GF-D8 (cell line): ENCODE measurements at regions not wholly inside any gene's neighbourhood (a gene's known extent, or its start where the extent isn't known, plus 50 kb on each side); places are given as distances from the start of the nearest gene placed in this dataset.
"Not testable (repeated sequence)": the region's sequence is repeated elsewhere in the genome, so short reads cannot be mapped to it uniquely, and the experiment has no call there.

Source experiments
- DNase-seq: peaks from one replicate; lab custom pipeline; 2025; lab: John Stamatoyannopoulos, UW

DNA sequence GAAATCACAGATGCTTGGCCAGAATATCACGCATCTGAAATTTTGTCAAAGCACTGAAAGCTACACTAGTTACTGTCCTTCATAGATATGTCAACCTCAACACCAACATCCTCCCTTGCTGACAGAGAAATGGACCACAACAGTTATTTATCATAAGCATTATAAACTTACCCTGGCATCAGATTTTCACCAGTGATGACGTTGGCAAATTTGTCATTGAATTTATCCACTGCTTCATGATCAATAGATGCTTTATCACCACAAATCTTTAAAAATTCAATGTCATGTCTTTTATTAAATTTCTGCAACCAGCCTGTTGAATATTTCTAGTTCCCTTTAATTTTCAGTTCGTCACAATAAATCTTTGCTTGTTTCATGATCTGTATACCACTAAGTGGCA lies 205.7 kb downstream of the GJA1 start:
- no peak for DNase-seq

DNA sequence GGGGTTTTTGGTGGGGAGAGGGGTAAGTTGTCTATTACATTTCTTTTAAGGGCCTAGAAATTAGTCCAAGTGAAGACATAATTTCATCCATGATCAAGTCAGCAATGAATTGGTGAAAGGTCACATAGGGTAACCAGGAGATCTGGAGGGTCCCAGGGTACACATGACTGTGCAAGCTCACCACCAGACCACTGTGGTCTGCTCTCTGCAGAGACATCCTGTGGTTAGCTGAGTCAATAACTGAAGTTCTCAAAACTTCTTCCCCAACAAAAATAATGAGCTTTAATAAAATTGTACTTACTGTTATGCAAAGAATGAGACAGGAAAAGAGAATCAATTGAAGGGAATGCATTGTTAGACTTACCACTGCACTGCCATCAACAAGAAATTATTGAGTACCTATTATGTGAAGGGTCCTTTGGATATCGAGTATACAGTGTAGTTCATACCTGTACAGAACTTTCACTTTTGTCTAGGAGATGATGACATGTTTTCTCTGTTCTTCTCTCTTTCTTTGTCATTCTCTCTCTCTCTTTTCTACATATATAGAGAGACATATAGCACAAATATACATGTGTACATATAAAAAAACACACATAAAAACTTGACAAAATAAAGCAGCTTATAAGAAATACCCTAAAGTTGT lies 209.8 kb downstream of the GJA1 start:
- DNase-seq: no peak

DNA sequence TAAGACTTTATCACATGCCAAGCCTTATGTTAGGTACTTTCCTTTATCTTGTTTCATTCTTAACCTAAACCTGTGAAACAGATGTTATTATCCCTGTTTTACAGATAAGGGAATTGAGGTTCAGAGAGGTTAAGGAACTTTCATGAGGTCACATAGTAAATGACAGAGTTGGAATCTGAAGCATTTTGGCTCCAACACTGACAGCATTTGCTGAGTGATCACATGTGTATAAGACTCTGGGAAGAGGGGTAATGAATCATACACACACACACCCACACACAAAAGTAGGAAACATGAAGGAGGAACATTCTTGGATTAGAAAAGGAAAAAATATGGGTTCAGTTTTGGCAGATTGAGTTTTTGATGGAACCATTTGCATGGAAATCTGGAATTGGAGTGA lies 212.5 kb downstream of the GJA1 start:
- no peak for DNase-seq

DNA sequence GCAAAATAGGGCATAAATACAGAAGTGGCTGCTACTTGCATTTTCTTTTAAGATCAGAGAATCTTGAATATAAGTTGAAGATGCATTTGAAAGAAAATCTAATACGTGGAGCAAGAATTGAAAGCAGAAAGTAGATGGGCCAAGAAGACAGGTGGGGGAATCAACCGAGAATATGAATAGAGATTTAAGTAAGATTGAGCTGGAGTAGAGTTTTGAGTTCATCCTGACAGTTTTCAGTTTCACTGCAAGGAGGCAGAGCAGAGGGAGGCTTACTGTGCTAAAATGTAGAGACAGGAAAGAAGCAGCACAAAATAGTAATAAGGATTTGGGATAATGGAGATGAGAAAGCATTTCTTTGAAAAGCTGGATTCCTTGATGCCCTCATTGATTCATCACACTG lies 214.5 kb downstream of the GJA1 start:
- no peak for DNase-seq

DNA sequence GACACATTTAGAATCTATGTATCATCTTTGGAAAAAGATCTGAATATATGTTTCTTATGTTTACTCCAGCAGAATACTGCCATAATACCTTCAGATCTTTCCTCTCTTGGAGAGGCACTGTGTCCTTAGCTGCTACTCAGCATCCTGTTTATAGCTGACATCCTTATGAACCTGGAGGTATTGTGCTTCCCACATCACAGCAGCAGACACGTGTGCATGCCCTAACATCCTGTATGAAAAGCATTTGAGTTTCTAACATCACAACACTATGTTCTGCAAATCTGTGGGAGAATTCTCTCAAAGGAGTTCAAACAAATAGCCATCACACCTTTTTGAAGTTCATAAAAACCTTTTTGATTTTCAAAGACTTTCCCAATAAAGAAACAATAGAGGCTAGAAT lies 216.0 kb downstream of the GJA1 start:
- DNase-seq: no peak

DNA sequence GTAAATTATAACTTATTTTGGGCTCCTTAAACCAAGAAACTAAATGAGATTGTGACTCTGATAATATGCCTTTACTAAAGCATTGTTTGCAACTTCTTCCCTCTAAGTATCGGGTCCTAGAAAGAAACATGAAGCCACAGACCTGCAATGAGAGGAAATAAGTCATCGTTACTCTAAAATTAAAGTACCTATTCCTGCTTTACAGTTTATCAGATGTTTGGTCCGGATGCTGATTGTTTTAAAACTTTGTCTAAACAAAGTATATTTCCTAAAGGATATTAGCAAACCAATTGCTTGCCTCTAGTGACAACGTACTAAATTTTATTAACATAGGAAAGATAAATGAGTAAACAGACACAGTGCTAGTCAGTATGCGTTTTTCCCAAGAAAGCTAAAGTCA lies 216.8 kb downstream of the GJA1 start:
- DNase-seq: no peak

DNA sequence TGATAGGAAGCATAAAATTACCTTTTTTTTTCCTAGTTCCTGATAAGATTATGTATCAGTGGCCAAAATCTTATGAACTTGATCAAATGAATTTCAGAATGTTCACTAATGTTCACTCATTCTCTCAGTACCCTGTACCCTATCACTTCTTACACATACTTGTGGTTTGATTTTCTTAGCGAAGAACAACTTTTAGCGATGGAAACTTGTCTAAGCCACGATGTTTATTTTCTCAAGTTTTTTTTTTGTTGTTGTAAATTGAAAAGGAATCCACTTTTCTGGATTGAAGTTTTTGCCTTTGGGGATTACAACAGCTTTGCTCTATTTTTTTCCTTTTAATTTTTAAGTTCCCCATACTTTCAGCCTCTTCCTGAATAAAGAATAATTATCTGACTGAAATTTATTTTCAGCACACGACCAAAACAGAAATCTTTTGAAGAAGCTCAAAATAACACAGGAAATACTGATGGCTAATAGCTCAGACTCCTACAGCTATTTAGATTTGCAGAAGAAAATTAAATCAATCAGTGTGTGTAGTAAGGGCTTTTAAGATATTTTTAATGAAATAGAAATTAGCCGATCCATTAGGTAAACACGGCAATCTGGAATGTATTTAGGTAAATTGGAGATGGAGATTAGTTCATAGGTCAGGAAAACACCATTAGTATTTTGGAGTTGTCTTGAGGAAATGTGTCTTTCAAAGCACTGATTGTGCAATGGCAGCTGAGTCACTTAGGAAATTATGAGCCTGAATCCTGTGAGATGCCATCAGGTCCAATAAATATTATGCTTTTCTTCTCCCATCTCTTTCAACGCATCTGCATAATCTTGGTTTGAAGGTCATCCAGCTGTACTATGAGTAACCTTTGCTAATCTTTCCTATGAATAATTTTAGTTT lies 217.5 kb downstream of the GJA1 start:
- no peak for DNase-seq

DNA sequence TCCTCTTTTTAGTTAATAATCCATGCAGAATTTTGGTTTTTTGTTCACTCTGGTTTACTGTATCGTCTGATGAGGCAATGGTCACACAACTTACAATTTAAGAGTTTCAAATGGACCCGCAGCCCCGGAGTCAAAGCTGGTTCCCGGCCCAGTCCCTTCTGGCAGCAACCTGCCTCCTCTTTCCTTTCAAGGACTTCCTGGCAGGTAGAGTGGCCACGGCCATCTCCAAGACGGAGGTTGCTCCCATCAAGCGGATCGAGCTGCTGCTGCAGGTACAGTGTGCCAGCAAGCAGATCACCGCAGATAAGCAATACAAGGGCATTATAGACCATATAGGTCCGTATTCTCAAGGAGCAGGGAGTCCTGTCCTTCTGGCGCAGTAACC lies 218.2 kb downstream of the GJA1 start:
- no peak for DNase-seq

DNA sequence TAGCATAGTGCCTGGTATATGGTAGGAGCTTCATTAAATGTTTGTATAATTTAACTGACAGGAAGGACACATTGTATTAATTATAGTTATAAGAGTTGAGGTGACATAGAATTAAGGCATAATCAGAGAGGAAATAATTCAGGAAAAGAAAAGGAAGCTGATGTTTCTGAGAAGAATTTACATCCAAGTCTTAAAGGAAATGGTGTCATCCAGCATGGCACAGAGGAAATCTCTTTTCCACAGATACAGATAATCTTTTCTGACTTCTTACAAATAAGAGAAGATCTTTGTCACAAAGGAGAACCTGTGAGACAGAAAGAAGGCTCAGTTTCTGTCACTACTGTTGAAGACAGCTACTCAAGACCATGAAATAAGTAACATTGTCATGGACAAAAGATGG lies 222.5 kb downstream of the GJA1 start:
- DNase-seq: no peak

DNA sequence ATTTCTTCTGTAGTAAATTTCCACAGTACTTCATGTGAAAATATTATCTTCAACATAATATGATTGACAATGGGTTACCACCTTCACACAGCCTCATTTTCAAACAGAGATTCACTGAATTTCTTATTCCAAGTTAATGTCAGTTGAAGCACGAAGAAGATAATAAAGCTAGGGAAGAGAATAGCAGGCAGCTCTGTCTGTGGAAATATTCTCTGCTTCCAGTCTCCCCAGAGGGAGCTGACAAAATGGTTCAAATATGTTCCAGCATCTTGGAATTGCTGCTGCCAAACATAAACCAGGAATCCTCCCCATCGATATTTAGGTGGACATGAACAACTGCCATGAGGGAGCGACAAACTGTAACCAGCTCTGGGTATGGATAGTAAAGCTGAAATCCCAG lies 224.8 kb downstream of the GJA1 start:
- no peak for DNase-seq

DNA sequence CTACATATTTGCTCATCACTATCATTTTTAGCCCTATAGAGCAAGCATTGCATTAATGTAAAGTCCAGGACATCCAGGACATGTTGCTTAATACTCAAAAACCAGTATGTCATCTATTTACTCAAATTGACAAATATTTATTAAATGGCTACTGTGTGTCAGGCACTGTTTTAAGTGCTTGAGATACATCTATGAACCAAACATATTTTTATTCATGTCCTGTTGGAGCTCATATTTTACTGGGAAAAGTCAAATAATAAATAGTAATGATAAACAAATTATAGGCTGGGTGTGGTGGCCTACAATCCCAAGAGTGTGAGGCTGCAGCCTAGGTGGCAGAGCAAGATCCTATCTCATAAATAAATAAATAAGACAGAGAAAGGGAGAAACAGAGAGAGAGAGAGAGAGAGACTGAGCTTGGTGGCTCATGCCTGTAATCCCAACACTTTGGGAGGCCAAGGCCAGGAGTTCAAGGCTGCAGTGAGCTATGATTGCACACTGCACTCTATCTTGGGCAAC lies 227.9 kb downstream of the GJA1 start:
- DNase-seq: no peak

DNA sequence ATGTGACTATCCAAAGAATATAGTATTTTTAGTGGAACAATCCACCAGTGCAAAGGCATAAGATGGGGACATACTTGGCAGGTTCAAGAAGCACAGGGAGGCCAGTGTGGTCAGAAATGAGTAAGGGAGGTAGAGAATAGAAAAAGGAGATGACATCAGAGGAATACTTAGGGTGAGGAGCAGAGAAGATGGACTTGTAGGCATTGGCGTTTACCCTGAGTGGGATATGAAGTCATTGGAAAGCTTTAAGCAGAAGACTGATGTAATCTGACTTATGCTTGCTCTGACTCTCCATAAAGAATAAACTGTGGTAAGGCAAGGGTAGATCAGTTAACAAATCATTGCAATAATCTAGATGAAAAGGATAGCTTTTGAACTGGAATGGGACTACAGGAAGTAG lies 228.7 kb downstream of the GJA1 start:
- DNase-seq: no peak

DNA sequence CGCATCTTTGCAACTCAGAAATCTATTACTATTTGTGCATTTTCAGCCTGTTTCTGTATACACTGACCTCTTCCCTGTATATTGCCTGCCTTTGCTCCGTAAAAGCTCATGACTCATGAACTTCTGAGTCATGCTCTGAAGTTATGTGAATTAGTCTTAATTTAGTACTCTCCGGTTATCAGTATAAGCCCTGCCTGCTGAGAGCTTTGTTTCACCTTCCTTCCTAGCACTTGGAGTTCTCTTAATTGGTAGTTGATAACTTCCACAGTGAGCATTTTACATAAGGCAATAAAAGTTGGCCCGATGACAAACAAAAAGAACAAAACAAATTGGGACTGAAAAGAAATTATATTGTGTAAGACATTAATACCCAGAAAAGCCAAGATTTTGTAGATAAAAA lies 231.4 kb downstream of the GJA1 start:
- no peak for DNase-seq

DNA sequence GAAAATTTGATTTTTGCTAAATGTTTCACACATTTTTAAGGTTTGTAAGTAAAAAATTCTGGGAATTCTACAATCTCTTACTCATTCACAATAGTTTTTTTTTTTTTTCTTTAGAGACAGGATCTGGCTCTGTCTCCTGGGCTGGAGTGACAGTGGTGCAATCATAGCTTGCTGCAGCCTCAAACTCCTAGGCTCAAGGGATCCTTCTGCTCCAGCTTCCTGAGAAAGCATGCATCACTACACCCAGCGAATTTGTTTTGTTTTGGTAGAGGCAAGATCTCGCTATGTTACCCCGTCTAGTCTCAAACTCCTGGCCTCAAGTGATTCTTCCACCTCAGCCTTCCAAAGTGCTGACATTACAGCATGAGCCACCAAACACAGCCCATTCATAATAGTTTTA lies 232.8 kb downstream of the GJA1 start:
- no peak for DNase-seq

DNA sequence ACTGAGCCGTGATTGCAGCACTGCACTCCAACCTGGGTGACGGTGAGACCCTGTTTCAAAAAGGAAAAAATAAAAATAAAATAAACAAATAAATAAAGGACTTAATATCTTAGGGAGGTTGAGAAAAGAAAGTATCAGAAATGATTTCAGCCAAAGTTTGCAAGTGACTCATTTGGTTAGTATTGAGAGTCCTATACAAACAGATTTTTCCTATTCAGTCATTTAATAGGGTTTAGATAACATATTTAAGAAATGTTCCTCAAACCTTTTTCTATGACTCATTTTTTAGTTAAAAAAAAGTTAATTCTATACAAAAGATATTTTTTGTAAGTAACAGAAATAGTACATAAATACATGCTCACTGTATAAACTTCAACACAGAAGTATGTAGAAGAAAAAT lies 235.1 kb downstream of the GJA1 start:
- no peak for DNase-seq

DNA sequence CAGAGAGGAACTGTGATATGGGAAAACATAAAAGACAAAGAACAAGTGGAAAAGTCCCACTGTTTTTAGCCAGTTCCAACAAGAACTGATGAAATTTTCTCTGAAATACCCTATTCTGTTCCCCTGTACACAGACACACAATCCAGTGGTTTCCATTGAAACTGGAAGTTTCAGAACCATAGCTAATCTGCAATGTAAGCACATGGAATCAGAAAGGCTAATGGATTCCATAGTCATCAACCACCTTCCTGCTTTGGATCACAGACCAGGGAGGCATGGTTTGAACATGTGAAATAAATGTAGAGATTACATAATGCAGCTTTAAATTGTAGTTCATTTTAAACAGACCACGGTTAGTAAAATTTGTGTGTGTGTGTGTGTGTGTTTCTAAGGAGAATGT lies 242.1 kb downstream of the GJA1 start:
- DNase-seq: no peak

DNA sequence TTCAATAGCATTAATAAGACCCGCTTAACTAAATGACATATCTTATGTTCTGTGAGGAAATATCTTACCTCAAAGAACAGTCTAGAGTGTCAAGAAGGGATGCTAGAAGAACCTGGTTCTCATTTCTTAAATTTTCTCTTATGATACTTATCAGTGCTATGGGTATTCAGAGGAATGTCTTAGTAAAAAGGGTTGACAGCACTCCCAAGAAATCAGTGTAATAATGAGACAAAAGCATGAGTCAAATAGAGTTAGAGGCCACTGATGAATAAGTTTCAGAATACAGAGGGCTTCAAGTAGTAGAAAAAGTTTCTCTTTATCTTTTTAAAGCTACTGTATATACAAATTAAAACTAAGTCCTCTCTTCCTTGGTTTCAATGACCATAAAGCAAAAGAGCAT lies 242.8 kb downstream of the GJA1 start:
- DNase-seq: no peak

DNA sequence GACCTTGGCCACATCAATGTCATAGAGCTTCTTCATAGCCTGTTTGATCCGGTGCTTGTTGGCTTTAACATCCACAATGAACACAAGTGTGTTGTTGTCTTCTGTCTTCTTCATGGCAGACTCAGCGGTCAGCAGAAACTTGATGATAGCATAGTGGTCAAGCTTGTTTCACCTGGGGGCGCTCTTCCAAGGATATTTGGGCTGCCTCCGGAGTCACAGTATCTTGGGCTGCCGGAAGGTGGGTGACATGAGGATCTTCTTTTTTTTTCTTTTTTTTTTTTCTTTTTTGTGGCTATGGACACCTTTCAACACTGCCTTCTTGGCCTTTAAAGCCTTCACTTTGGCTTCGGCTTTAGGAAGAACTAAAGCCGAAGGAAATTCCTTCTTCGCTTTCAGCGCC lies 244.6 kb downstream of the GJA1 start:
- DNase-seq: no peak

DNA sequence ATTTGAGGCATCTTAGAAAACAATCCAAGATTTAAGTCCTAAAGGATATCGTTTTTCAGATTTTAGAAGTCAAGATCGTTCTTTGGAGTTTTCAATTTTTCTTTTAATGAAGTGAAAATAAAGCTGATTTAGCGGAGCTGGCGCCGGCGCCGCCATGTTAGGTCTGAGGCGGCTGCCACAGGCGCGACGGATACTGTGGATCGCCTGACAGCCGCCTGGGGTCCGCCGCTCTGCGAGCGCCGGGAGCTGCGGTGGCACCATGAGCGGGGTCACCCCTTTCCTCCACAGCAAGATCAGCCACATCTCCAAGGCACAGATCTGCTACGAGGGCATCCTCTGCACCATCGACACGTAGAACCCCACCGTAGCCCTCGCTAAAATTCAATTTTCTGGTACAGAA lies 247.2 kb downstream of the GJA1 start:
- DNase-seq: no peak

DNA sequence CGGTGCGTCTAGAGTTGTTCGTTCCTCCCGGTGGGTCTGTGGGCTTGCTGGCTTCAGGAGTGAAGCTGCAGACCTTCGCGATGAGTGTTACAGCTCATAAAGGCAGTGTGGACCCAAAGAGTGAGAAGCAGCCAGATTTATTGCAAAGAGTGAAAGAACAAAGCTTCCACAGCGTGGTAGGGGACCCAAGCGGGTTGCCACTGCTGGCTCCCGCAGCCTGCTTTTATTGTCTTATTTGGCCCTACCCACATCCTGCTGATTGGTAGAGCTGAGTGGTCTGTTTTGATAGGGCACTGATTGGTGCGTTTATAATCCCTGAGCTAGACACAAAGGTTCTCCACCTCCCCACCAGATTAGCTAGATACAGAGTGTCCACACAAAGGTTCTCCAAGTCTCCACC lies 250.4 kb downstream of the GJA1 start:
- DNase-seq: not testable (repeated sequence)

DNA sequence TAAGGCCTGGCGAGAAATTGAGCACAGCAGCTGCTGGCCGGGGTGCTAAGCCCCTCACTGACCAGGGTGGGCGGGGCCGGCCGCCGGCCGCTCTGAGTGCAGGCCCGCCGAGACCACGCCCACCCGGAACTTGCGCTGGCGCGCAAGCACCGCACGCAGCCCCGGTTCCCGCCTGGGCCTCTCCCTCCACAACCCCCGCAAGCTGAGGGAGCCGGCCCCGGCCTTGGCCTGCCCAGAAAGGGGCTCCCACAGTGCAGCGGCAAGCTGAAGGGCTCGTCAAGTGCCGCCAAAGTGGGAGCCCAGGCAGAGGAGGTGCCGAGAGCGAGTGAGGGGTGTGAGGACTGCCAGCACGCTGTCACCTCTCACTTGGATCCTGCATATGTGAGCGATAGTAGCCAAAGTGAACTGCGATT lies 251.2 kb downstream of the GJA1 start:
- DNase-seq: no peak

DNA sequence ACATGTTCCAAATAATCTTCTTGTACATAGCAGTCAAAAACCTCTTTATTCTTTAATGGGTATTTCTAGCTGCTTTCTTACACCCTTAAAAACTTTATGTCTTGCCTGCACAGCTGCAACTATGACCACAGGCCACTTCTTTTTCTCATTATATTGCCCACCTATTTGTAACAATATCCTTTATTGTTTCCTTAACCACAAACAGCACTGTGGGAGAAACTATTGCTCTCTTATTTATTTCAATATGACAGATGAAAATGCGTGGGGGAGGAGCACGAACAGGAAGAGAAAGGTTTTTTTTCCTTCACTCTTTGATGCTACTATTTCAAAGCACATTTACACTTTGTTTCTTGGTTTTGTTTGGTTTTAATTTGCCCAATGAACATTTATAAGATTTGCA lies 253.5 kb downstream of the GJA1 start:
- DNase-seq: no peak

DNA sequence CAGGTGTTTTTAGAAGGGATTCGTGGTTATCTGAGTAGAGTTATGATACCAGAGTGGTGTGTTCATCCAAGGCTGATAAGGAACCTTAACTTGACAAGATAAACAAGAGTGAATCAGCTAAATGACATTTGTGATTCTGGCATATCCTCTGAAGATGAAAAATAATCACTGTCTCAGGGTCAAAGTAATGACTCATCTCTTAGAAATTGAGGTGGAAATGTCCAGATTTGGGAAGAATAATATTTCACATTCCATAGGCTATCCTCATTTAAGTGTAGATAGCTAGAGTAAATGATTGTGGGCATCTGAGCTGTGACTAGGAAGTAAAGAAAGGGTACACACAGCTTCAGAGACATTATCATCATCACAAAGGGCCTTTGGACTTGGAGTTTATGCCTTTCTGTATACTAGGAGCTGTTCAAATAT lies 255.7 kb downstream of the GJA1 start:
- no peak for DNase-seq

DNA sequence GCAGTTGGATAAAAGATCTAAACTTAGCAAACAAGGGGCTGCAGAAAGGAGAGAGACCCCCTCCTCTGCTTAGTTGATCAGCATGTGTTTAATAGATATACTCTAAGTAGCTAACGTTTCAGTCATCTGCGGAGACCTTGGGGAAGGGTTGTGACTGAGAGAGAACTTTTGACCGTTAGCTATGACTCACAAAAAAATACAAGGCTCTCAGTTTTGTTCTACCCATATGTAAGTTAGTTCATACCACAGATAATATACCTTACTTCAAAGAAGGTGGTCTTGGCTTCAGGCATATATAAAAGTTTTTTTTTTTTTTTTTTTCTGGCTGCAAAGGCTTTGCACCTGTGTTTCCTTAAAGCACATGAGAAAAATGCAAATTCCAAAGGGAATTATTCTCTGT lies 258.9 kb downstream of the GJA1 start:
- no peak for DNase-seq
